ENCODE measurements at regions not wholly inside any gene's neighbourhood (a gene's known extent, or its start where the extent isn't known, plus 50 kb on each side); places are given as distances from the start of the nearest gene placed in this dataset.

DNA sequence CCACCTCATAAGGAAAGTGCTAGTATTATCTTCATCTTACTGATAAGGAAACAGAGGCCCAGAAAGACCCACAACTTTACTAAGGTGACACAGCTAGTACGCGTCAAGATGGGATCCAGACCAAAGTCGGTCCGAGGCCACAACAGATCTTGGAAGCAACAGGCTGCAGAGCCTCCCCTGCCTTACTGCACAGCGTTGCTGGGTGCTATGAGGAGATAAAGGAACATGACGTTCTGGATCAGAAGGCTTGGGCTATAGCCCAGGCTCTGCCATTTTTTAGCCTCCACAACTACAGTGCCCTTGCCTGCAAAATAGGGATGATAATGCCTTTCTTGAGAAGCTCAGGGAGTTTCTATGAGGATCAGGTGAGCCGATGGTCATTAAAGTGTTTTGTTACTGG lies 144.1 kb downstream of the NMUR2 start:
- no peak for ATAC-seq
- Histone ChIP-seq H3K4me3 (no peak overlapping the region), H3K27me3 (no peaks in the 10 kb centered on the region), H3K4me1 (no peaks in the 10 kb centered on the region), H3K36me3 (no peaks in the 10 kb centered on the region), H3K27ac (no peak overlapping the region), H3K9me3 (no peaks in the 10 kb centered on the region)
- 100% methylated on average over 1 to 2 of the region's 7 CpGs for WGBS, 2 donors (ENCODE audit: low coverage in 1 of 2)
- TF ChIP-seq EP300 (IDR thresholded peaks at IDR 0.05) = no peak
- TF ChIP-seq, protein P1, sequence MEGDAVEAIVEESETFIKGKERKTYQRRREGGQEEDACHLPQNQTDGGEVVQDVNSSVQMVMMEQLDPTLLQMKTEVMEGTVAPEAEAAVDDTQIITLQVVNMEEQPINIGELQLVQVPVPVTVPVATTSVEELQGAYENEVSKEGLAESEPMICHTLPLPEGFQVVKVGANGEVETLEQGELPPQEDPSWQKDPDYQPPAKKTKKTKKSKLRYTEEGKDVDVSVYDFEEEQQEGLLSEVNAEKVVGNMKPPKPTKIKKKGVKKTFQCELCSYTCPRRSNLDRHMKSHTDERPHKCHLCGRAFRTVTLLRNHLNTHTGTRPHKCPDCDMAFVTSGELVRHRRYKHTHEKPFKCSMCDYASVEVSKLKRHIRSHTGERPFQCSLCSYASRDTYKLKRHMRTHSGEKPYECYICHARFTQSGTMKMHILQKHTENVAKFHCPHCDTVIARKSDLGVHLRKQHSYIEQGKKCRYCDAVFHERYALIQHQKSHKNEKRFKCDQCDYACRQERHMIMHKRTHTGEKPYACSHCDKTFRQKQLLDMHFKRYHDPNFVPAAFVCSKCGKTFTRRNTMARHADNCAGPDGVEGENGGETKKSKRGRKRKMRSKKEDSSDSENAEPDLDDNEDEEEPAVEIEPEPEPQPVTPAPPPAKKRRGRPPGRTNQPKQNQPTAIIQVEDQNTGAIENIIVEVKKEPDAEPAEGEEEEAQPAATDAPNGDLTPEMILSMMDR (IDR thresholded peaks at IDR 0.05) = no peak
- no peak for TF ChIP-seq POLR2AphosphoS5 (IDR thresholded peaks at IDR 0.05)
- no peak for TF ChIP-seq POLR2A (IDR thresholded peaks at IDR 0.05)

DNA sequence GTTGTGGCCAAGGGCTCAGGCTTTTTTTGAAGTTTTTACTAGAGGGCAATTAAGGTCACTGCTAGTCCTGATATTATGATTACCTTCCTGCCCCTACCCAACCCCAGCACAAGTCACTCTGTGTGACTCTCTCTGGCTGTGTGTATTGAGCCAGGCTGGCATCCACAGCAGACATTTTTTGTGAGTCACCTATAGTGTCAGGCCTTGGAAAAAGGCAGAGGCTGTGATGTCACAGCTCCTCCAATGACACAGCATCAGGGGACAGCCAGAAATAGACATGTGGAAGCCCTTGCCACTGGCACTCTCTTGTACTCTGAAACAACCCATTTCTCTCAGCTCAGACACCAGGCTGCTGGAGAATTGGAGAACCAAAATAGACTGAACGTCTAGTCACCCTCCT lies 145.4 kb downstream of the NMUR2 start:
- no peak for ATAC-seq
- H3K27ac ChIP-seq = no peak overlapping the region
- whole genome bisulfite sequencing, 2 donors (ENCODE audit: low coverage in 1 of 2) = 71% methylated on average over 1 of the region's 1 CpG; no CpG with 5 or more reads in 1 of the 2 donors
- H3K36me3 ChIP-seq = no peaks in the 10 kb centered on the region
- H3K4me1 ChIP-seq = no peaks in the 10 kb centered on the region
- no peak overlapping the region for H3K4me3 ChIP-seq
- TF ChIP-seq EP300 (IDR thresholded peaks at IDR 0.05) (no peak), POLR2AphosphoS5 (IDR thresholded peaks at IDR 0.05) (no peak), POLR2A (IDR thresholded peaks at IDR 0.05) (no peak)
- TF ChIP-seq, protein P1 (IDR thresholded peaks at IDR 0.05) = no peak
- no peaks in the 10 kb centered on the region for H3K9me3 ChIP-seq
- H3K27me3 ChIP-seq = no peaks in the 10 kb centered on the region

DNA sequence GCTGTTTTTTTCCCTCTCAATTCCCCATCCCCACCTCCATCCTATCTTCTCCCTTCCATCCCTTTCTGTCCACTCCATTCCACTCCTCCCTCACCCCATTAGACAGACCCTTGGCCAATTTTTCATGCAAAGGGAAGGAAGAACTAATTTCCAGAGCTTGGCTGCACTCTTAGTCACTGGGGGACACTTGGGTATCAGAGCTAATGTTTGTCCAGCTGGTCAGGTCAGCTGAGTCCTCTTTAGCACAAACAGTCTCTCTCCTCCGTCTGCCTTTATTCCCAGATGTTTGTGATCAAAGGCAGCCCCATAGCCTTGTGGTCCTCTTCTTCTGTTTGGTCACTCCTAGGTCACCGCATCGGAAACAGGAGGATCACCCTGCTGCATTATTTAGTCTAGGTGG lies 148.5 kb downstream of the NMUR2 start:
- ATAC-seq = no peak
- no peaks in the 10 kb centered on the region for H3K4me1 ChIP-seq
- H3K27me3 ChIP-seq = no peaks in the 10 kb centered on the region
- H3K36me3 ChIP-seq = no peaks in the 10 kb centered on the region
- no peak for TF ChIP-seq EP300 (IDR thresholded peaks at IDR 0.05)
- TF ChIP-seq, protein P1 (IDR thresholded peaks at IDR 0.05) = no peak
- no peak for TF ChIP-seq POLR2AphosphoS5 (IDR thresholded peaks at IDR 0.05)
- no peak for TF ChIP-seq POLR2A (IDR thresholded peaks at IDR 0.05)
- 20 to 56% methylated on average over 1 to 3 of the region's 3 CpGs for WGBS, 2 donors (ENCODE audit: low coverage in 1 of 2)
- no peaks in the 10 kb centered on the region for H3K9me3 ChIP-seq
- no peak overlapping the region for H3K4me3 ChIP-seq
- H3K27ac ChIP-seq = no peak overlapping the region

DNA sequence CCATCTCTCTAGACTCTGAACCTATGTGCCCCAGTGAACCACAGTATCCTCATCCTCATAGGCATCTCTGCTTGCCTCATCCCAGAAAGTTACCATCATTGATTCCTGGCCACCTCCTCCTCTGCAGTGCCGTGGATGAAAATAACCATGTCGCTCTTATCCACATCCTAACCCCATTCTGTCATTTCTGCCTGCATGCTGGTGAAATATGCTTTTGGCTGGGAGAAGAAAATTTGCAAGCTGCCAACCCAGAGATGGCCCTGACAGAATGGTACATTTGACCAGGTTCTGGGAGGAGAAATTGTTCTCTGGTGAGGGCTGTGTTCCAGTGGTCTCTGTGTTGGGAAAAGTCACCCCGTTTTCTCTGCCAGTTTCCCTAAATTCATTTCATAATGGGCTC lies 149.7 kb downstream of the NMUR2 start:
- Histone ChIP-seq H3K36me3 (no peaks in the 10 kb centered on the region), H3K27ac (no peak overlapping the region), H3K9me3 (no peaks in the 10 kb centered on the region), H3K4me3 (no peak overlapping the region), H3K4me1 (no peaks in the 10 kb centered on the region), H3K27me3 (no peaks in the 10 kb centered on the region)
- 40 to 77% methylated on average over 3 of the region's 3 CpGs for WGBS, 2 donors (ENCODE audit: low coverage in 1 of 2)
- no peak for ATAC-seq
- TF ChIP-seq, protein P1 (IDR thresholded peaks at IDR 0.05) = no peak
- TF ChIP-seq EP300 (IDR thresholded peaks at IDR 0.05) = no peak
- TF ChIP-seq POLR2A (IDR thresholded peaks at IDR 0.05) = no peak
- no peak for TF ChIP-seq POLR2AphosphoS5 (IDR thresholded peaks at IDR 0.05)

DNA sequence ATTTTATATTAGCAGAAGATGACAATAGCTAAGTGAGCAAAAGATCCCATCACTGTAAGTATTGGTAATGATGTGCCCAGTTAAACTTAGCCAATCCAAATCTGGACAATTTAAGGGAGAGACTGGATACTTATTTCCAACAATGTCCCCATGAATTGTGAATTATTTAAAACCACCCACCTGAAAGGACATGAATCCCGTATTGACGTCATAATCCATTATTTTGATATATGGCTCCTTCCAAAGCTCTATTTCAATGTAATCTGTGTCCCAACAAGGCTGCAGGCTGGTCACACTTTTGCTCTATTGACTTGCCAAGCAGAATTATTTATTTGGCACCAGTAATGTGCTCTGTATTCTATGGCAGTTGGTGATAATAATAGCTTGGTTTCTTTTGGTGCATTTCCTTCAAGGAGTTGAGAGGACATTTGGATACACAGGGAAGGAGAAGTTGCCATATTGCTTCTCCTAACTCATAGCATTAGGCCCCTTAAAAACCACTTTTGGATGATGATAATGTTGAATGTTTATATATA lies 157.2 kb downstream of the NMUR2 start:
- 83 to 93% methylated on average over 2 of the region's 2 CpGs for WGBS, 2 donors (ENCODE audit: low coverage in 1 of 2)
- Histone ChIP-seq H3K27me3 (no peaks in the 10 kb centered on the region), H3K4me3 (no peak overlapping the region), H3K27ac (no peak overlapping the region), H3K4me1 (no peaks in the 10 kb centered on the region), H3K9me3 (no peaks in the 10 kb centered on the region), H3K36me3 (no peaks in the 10 kb centered on the region)
- ATAC-seq = no peak
- TF ChIP-seq POLR2AphosphoS5 (IDR thresholded peaks at IDR 0.05) = no peak
- TF ChIP-seq POLR2A (IDR thresholded peaks at IDR 0.05) = no peak
- TF ChIP-seq, protein P1 (IDR thresholded peaks at IDR 0.05) = no peak

All from gastroesophageal sphincter (tissue), 4 donors.